Mammary epithelial cell (primary cell): ENCODE measurements at regions not wholly inside any gene's neighbourhood (a gene's known extent, or its start where the extent isn't known, plus 50 kb on each side); places are given as distances from the start of the nearest gene placed in this dataset.

Experiments used
- CTCF ChIP-seq, 2 donors: IDR thresholded peaks in 1 of 2; conservative IDR thresholded peaks in 1 of 2; 2 replicates each; pipeline ENCODE4 v1.5.1; 2011 to 2012; ENCODE audit warnings: inconsistent platforms in 2 of 2, low read length in 2 of 2, mild to moderate bottlenecking in 2 of 2, control low read depth in 1 of 2, low read depth in 1 of 2; ENCODE audit not compliant: insufficient read depth in 1 of 2; ENCODE audit errors: extremely low read depth in 1 of 2
- EZH2 ChIP-seq: IDR thresholded peaks from 2 replicates; pipeline ENCODE4 v1.6.1; 2012; ENCODE audit warnings: low read length, inconsistent platforms, borderline replicate concordance

- TF ChIP-seq CTCF (conservative IDR thresholded peaks at IDR 0.05 in 1 of 2, IDR thresholded peaks at IDR 0.05 in 1 of 2; ENCODE audit: extremely low read depth in 1 of 2, insufficient read depth in 1 of 2, low read depth in 1 of 2, low read length in 2 of 2) (no peak), EZH2 (no peak)
Observed at GRCh38 chr3:78497021-78497420, 1270.8 kb downstream of the ROBO1 start.
